ENCODE measurements at regions not wholly inside any gene's neighbourhood (a gene's known extent, or its start where the extent isn't known, plus 50 kb on each side); places are given as distances from the start of the nearest gene placed in this dataset.
"Not testable (repeated sequence)": the region's sequence is repeated elsewhere in the genome, so short reads cannot be mapped to it uniquely, and the experiment has no call there.

DNA sequence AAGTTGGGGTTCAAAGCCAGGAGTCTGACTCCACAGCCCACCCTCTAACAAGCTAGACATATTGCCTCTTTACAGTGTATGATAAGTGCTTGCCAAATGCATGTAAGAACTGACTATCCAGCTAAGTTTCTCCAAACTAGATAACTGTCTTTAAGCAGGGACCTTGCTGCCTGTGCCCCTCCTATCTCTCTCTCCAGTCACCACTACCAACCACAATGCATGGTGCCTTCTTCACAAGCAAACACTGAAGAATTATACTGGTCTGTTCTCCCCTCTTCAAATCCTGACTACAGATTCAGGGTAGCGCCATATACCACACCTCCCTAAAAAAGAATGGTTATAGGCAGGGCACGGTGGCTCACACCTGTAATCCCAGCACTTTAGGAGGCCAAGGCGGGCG is 55.3 kb upstream of the WIPF3 start:
- not testable (repeated sequence) for TF ChIP-seq ZNF274 (IDR thresholded peaks at IDR 0.05; ENCODE audit: low read depth, low read length); YY1 (IDR thresholded peaks at IDR 0.05; ENCODE audit: insufficient read depth, insufficient read length)
